MM.1S (cell line): ENCODE measurements at regions not wholly inside any gene's neighbourhood (a gene's known extent, or its start where the extent isn't known, plus 50 kb on each side); places are given as distances from the start of the nearest gene placed in this dataset.

ENCODE experiments used
- DNase-seq: peaks from one replicate; pipeline ENCODE4 v3.0.0-alpha.2; 2015
- H2AFZ ChIP-seq: fragments of 300-600 bp; sonication (generic); 2 replicates; pipeline ENCODE4 v1.6.0; 2016; ENCODE audit warnings: antibody characterized with exemption, low read length
- H3F3A ChIP-seq: fragments of 300-600 bp; sonication (generic); 2 replicates; pipeline ENCODE4 v1.6.1; 2016; ENCODE audit warnings: mild to moderate bottlenecking, antibody characterized with exemption, low read length, moderate library complexity, mixed read lengths; ENCODE audit not compliant: insufficient read depth
- H3K27ac ChIP-seq: fragments of 300-600 bp; sonication (generic); 2 replicates; pipeline ENCODE4 v1.5.1; 2016; ENCODE audit warnings: mild to moderate bottlenecking, low read length
- H3K27me3 ChIP-seq: fragments of 300-600 bp; sonication (generic); replicated peaks from 2 replicates; pipeline ENCODE4 v1.6.0; 2016; ENCODE audit warnings: low read length; ENCODE audit not compliant: insufficient read depth
- H3K36me3 ChIP-seq: fragments of 300-600 bp; sonication (generic); replicated peaks from 2 replicates; pipeline ENCODE4 v1.6.1; 2016; ENCODE audit warnings: mild to moderate bottlenecking, low read length, mixed read lengths; ENCODE audit not compliant: insufficient read depth
- H3K4me1 ChIP-seq: fragments of 300-600 bp; sonication (generic); 2 replicates; pipeline ENCODE4 v1.6.1; 2016; ENCODE audit warnings: low read length, mixed read lengths
- H3K4me2 ChIP-seq: fragments of 300-600 bp; sonication (generic); 2 replicates; pipeline ENCODE4 v1.6.0; 2016; ENCODE audit warnings: low read depth, low read length
- H3K4me3 ChIP-seq: fragments of 300-600 bp; sonication (generic); 2 replicates; pipeline ENCODE4 v1.5.1; 2016; ENCODE audit warnings: low read length, mixed read lengths
- H3K79me2 ChIP-seq: fragments of 300-600 bp; sonication (generic); 2 replicates; pipeline ENCODE4 v1.6.1; 2016; ENCODE audit warnings: mixed run types, low read length, mixed read lengths
- H3K9ac ChIP-seq: fragments of 300-600 bp; sonication (generic); 2 replicates; pipeline ENCODE4 v1.6.1; 2016; ENCODE audit warnings: low read length, mixed read lengths
- H3K9me2 ChIP-seq: fragments of 300-600 bp; sonication (generic); replicated peaks from 2 replicates; pipeline ENCODE4 v1.6.1; 2016; ENCODE audit warnings: mild to moderate bottlenecking, low read length, mixed read lengths; ENCODE audit not compliant: insufficient read depth
- H3K9me3 ChIP-seq: fragments of 300-600 bp; sonication (generic); replicated peaks from 2 replicates; pipeline ENCODE4 v1.6.1; 2016; ENCODE audit warnings: mild to moderate bottlenecking, low read length, mixed read lengths; ENCODE audit not compliant: insufficient read depth
- H4K20me1 ChIP-seq: fragments of 300-600 bp; sonication (generic); 2 replicates; pipeline ENCODE4 v1.6.1; 2016; ENCODE audit warnings: mild to moderate bottlenecking, low read length, moderate library complexity, mixed read lengths; ENCODE audit not compliant: insufficient read depth
- CTCF ChIP-seq: fragments of 300-600 bp; sonication (generic); IDR thresholded peaks from 2 replicates; pipeline ENCODE4 v1.5.1; 2016; ENCODE audit warnings: antibody characterized with exemption, low read length, mixed read lengths
- EZH2 ChIP-seq: fragments of 300-600 bp; sonication (generic); optimal IDR thresholded peaks from 2 replicates; pipeline ENCODE3; 2017; ENCODE audit warnings: low read depth, mild to moderate bottlenecking, antibody characterized with exemption, low read length, mixed read lengths
- EZH2phosphoT487 ChIP-seq: fragments of 300-600 bp; sonication (generic); IDR thresholded peaks from 2 replicates; pipeline ENCODE4 v1.6.1; 2018; ENCODE audit warnings: antibody characterized with exemption, low read length

GRCh38 chrX:77143907-77144306 is 303.3 kb upstream of the FGF16 start:
- Histone ChIP-seq H2AFZ (no peak overlapping the region), H3K27ac (no peak overlapping the region), H3K9me2 (no peaks in the 10 kb centered on the region), H4K20me1 (no peaks in the 10 kb centered on the region), H3K27me3 (no peaks in the 10 kb centered on the region), H3K79me2 (no peaks in the 10 kb centered on the region), H3K36me3 (no peaks in the 10 kb centered on the region), H3K9ac (no peak overlapping the region), H3K4me1 (no peaks in the 10 kb centered on the region), H3K4me2 (no peak overlapping the region), H3K9me3 (no peaks in the 10 kb centered on the region), H3F3A (no peaks in the 10 kb centered on the region), H3K4me3 (no peak overlapping the region)
- DNase-seq: no peak
- TF ChIP-seq EZH2 (no peak), CTCF (no peak), EZH2phosphoT487 (no peak)

- H3K4me3 ChIP-seq: no peak overlapping the region
- no peaks in the 10 kb centered on the region for H3K9me2 ChIP-seq
- H3K27me3 ChIP-seq: no peaks in the 10 kb centered on the region
- no peak for TF ChIP-seq EZH2
- peak; percentile 32 for TF ChIP-seq CTCF
- H3K9ac ChIP-seq: no peak overlapping the region
- no peaks in the 10 kb centered on the region for H3F3A ChIP-seq
- DNase-seq: no peak
- no peak overlapping the region for H3K27ac ChIP-seq
- H3K4me1 ChIP-seq: no peaks in the 10 kb centered on the region
- no peaks in the 10 kb centered on the region for H4K20me1 ChIP-seq
- no peaks in the 10 kb centered on the region for H3K36me3 ChIP-seq
- H3K9me3 ChIP-seq: no peaks in the 10 kb centered on the region
- H3K4me2 ChIP-seq: no peak overlapping the region
- no peak overlapping the region for H2AFZ ChIP-seq
- no peaks in the 10 kb centered on the region for H3K79me2 ChIP-seq
Observed at GRCh38 chrX:77160301-77160700, 286.9 kb upstream of the FGF16 start.

- H3K4me1 ChIP-seq: no peaks in the 10 kb centered on the region
- no peaks in the 10 kb centered on the region for H3F3A ChIP-seq
- no peaks in the 10 kb centered on the region for H3K79me2 ChIP-seq
- H3K9me2 ChIP-seq: no peaks in the 10 kb centered on the region
- H4K20me1 ChIP-seq: no peaks in the 10 kb centered on the region
- H3K36me3 ChIP-seq: no peaks in the 10 kb centered on the region
- no peak overlapping the region for H3K4me3 ChIP-seq
- H2AFZ ChIP-seq: no peak overlapping the region
- no peaks in the 10 kb centered on the region for H3K27me3 ChIP-seq
- H3K4me2 ChIP-seq: no peak overlapping the region
- DNase-seq: no peak
- no peak overlapping the region for H3K9ac ChIP-seq
- no peak overlapping the region for H3K27ac ChIP-seq
- H3K9me3 ChIP-seq: no peaks in the 10 kb centered on the region
- TF ChIP-seq CTCF (no peak), EZH2phosphoT487 (no peak)
Observed at GRCh38 chrX:77162777-77163176, 284.4 kb upstream of the FGF16 start.

- no peaks in the 10 kb centered on the region for H3K79me2 ChIP-seq
Observed at GRCh38 chrX:77167993-77168392, 279.2 kb upstream of the FGF16 start.

More at GRCh38 chrX:77167993-77168392, 279.2 kb upstream of the FGF16 start:
- no peaks in the 10 kb centered on the region for H3K27me3 ChIP-seq
- H3K36me3 ChIP-seq: no peaks in the 10 kb centered on the region; the same call in 1 of the 2 replicates
- no peak for TF ChIP-seq CTCF
- no peak for TF ChIP-seq EZH2phosphoT487
- TF ChIP-seq EZH2: no peak
- H3K4me2 ChIP-seq: no peak overlapping the region
- H3F3A ChIP-seq: no peaks in the 10 kb centered on the region
- no peak overlapping the region for H2AFZ ChIP-seq
- no peaks in the 10 kb centered on the region for H3K4me1 ChIP-seq
- no peaks in the 10 kb centered on the region for H3K9me2 ChIP-seq
- no peaks in the 10 kb centered on the region for H3K9me3 ChIP-seq
- DNase-seq: no peak
- H4K20me1 ChIP-seq: no peaks in the 10 kb centered on the region
- H3K27ac ChIP-seq: no peak overlapping the region
- H3K4me3 ChIP-seq: no peak overlapping the region
- H3K9ac ChIP-seq: no peak overlapping the region
